IMR-90 (cell line): ENCODE measurements at regions not wholly inside any gene's neighbourhood (a gene's known extent, or its start where the extent isn't known, plus 50 kb on each side); places are given as distances from the start of the nearest gene placed in this dataset.

Experiments
- ATAC-seq: fragments of 200-7000 bp; cut with Tn5 transposase; 2 replicates; pipeline ENCODE4 v1.9.1; 2020; ENCODE audit warnings: low read depth, mild to moderate bottlenecking, moderate library complexity
- BruUV-seq: library from RNA; stranded (reverse); fragments of 400-500 nt; replicated peaks from 2 replicates; lab custom pipeline; 2021; lab: Mats Ljungman, UMichigan
- CTCF ChIA-PET: fragments of 300-600 bp; formaldehyde crosslinking; extraction: SDS; loops from one replicate; lab custom pipeline; 2021; ENCODE audit warnings: antibody characterized with exemption; lab: Yijun Ruan, JAX
- POLR2A ChIA-PET: fragments of 300-600 bp; sonication (Branson Sonifier 250); formaldehyde crosslinking; loops from one replicate; lab custom pipeline; 2022; ENCODE audit warnings: antibody characterized with exemption; ENCODE audit not compliant: unreplicated experiment; lab: Charles Lee
- DNase-seq: peaks from one replicate; pipeline ENCODE4 v3.0.0; 2013
- H2AFZ ChIP-seq: replicated peaks from 2 replicates; pipeline ENCODE3; 2013; ENCODE audit warnings: low read length, mild to moderate bottlenecking; ENCODE audit not compliant: poor library complexity
- H2AK5ac ChIP-seq: 2 replicates; pipeline ENCODE4 v1.6.1; 2013; ENCODE audit warnings: low read depth, low read length, inconsistent platforms
- H2AK9ac ChIP-seq: replicated peaks from 2 replicates; pipeline ENCODE3; 2013; ENCODE audit warnings: mild to moderate bottlenecking, low read depth, low read length, moderate library complexity; ENCODE audit not compliant: poor library complexity
- H2BK120ac ChIP-seq: 2 replicates; pipeline ENCODE4 v1.6.1; 2013; ENCODE audit warnings: low read depth, low read length, inconsistent platforms
- H2BK15ac ChIP-seq: 3 replicates; pipeline ENCODE4 v1.6.1; 2013; ENCODE audit warnings: low read depth, low read length, inconsistent platforms
- H2BK20ac ChIP-seq: 2 replicates; pipeline ENCODE4 v1.6.1; 2013; ENCODE audit warnings: low read depth, mild to moderate bottlenecking, inconsistent platforms, low read length, moderate library complexity
- H2BK5ac ChIP-seq: 2 replicates; pipeline ENCODE4 v1.6.1; 2013; ENCODE audit warnings: mild to moderate bottlenecking, low read depth, low read length, inconsistent platforms; ENCODE audit not compliant: poor library complexity, severe bottlenecking
- H3K14ac ChIP-seq: replicated peaks from 2 replicates; pipeline ENCODE4 v1.6.1; 2013; ENCODE audit warnings: low read depth, low read length, inconsistent platforms
- H3K18ac ChIP-seq: 2 replicates; pipeline ENCODE4 v1.6.1; 2013; ENCODE audit warnings: low read depth, low read length, control low read depth
- H3K23ac ChIP-seq: 2 replicates; pipeline ENCODE4 v1.6.1; 2013; ENCODE audit warnings: low read depth, low read length, inconsistent platforms
- H3K27ac ChIP-seq: 2 replicates; pipeline ENCODE4 v1.5.1; 2013; ENCODE audit warnings: mild to moderate bottlenecking, control low read depth, low read length; ENCODE audit not compliant: insufficient read depth
- H3K27me3 ChIP-seq: 2 replicates; pipeline ENCODE4 v1.6.1; 2013; ENCODE audit warnings: low read length; ENCODE audit not compliant: control insufficient read depth, insufficient read depth
- H3K36me3 ChIP-seq: 2 replicates; pipeline ENCODE4 v1.6.1; 2013; ENCODE audit warnings: low read length, mixed read lengths; ENCODE audit not compliant: control insufficient read depth, insufficient read depth
- H3K4ac ChIP-seq: 2 replicates; pipeline ENCODE4 v1.6.1; 2013; ENCODE audit warnings: low read depth, low read length, inconsistent platforms
- H3K4me1 ChIP-seq: 2 replicates; pipeline ENCODE4 v1.6.1; 2013; ENCODE audit warnings: low read length, mixed read lengths; ENCODE audit not compliant: control insufficient read depth, insufficient read depth
- H3K4me2 ChIP-seq: 2 replicates; pipeline ENCODE4 v1.6.1; 2013; ENCODE audit warnings: low read depth, mild to moderate bottlenecking, control low read depth, low read length, moderate library complexity
- H3K4me3 ChIP-seq: 2 replicates; pipeline ENCODE4 v1.5.1; 2013; ENCODE audit warnings: low read depth, mild to moderate bottlenecking, control low read depth, low read length, moderate library complexity; ENCODE audit not compliant: insufficient read depth
- H3K56ac ChIP-seq: 2 replicates; pipeline ENCODE4 v1.6.1; 2013; ENCODE audit warnings: low read length, inconsistent platforms; ENCODE audit not compliant: insufficient read depth; ENCODE audit errors: extremely low read depth
- H3K79me1 ChIP-seq, 2 experiments: 2 replicates each; pipeline ENCODE4 v1.6.1; 2013; ENCODE audit warnings: low read length in 2 of 2, inconsistent platforms in 1 of 2, low read depth in 1 of 2
- H3K9ac ChIP-seq: 2 replicates; pipeline ENCODE4 v1.6.1; 2013; ENCODE audit warnings: low read depth, low read length, control low read depth
- H3K9me1 ChIP-seq: 2 replicates; pipeline ENCODE4 v1.6.1; 2013; ENCODE audit warnings: low read length, inconsistent platforms; ENCODE audit not compliant: insufficient read depth
- H3K9me3 ChIP-seq: 2 replicates; pipeline ENCODE4 v1.6.1; 2013; ENCODE audit warnings: low read length; ENCODE audit not compliant: control insufficient read depth, insufficient read depth
- H4K20me1 ChIP-seq: 2 replicates; pipeline ENCODE4 v1.6.1; 2013; ENCODE audit warnings: low read length, inconsistent platforms; ENCODE audit not compliant: insufficient read depth
- H4K5ac ChIP-seq: 2 replicates; pipeline ENCODE4 v1.6.1; 2013; ENCODE audit warnings: mild to moderate bottlenecking, low read depth, low read length, control low read depth
- H4K8ac ChIP-seq, 2 experiments: 2 replicates each; pipeline ENCODE4 v1.6.1; 2013; ENCODE audit warnings: low read depth in 2 of 2, low read length in 2 of 2, control low read depth in 1 of 2, inconsistent platforms in 1 of 2
- H4K91ac ChIP-seq: 2 replicates; pipeline ENCODE4 v1.6.1; 2013; ENCODE audit warnings: low read depth, low read length, inconsistent platforms; ENCODE audit not compliant: insufficient read depth
- BHLHE40 ChIP-seq: fragments of 150-350 bp; IDR thresholded peaks from 2 replicates; pipeline ENCODE4 v1.6.1; 2016; ENCODE audit warnings: mild to moderate bottlenecking, low read depth, low read length
- CHD1 ChIP-seq: IDR thresholded peaks from 2 replicates; pipeline ENCODE4 v1.6.1; 2012; ENCODE audit warnings: low read depth, low read length, improper control_type of control experiment
- FOS ChIP-seq: fragments of 150-350 bp; IDR thresholded peaks from 2 replicates; pipeline ENCODE4 v1.6.1; 2016; ENCODE audit warnings: low read depth, low read length
- MAFK ChIP-seq: IDR thresholded peaks from 2 replicates; pipeline ENCODE4 v1.6.1; 2012; ENCODE audit warnings: low read depth, low read length, improper control_type of control experiment
- MAZ ChIP-seq: IDR thresholded peaks from 2 replicates; pipeline ENCODE4 v1.6.1; 2012; ENCODE audit warnings: low read depth, mild to moderate bottlenecking, low read length, improper control_type of control experiment, moderate library complexity, borderline replicate concordance
- MXI1 ChIP-seq: IDR thresholded peaks from 2 replicates; pipeline ENCODE4 v1.6.1; 2012; ENCODE audit warnings: low read depth, mild to moderate bottlenecking, low read length, moderate library complexity, borderline replicate concordance
- NFE2L2 ChIP-seq: fragments of 150-350 bp; IDR thresholded peaks from 2 replicates; pipeline ENCODE4 v1.6.1; 2016; ENCODE audit warnings: low read depth, mild to moderate bottlenecking, low read length
- POLR2A ChIP-seq: IDR thresholded peaks from 2 replicates; pipeline ENCODE4 v1.6.1; 2012; ENCODE audit warnings: mild to moderate bottlenecking, low read depth, low read length
- RAD21 ChIP-seq: IDR thresholded peaks from 2 replicates; pipeline ENCODE4 v1.6.1; 2012; ENCODE audit warnings: low read length, improper control_type of control experiment
- RCOR1 ChIP-seq: IDR thresholded peaks from 2 replicates; pipeline ENCODE4 v1.6.1; 2012; ENCODE audit warnings: mild to moderate bottlenecking, low read length, improper control_type of control experiment; ENCODE audit not compliant: insufficient replicate concordance
- RFX5 ChIP-seq: IDR thresholded peaks from 2 replicates; pipeline ENCODE4 v1.8.0; 2012; ENCODE audit warnings: low read depth, mild to moderate bottlenecking, low read length, moderate library complexity
- SMC3 ChIP-seq: fragments of 150-350 bp; IDR thresholded peaks from 2 replicates; pipeline ENCODE4 v1.6.1; 2016; ENCODE audit warnings: low read depth, mild to moderate bottlenecking, antibody characterized with exemption, low read length, moderate library complexity
- WGBS, 2 experiments: methylation state at CpG; one replicate each; pipeline versions ENCODE4 v1.1.5 to v1.1.7; 2013; ENCODE audit warnings: missing lambda C conversion rate in 2 of 2; ENCODE audit not compliant: insufficient read length in 1 of 2; ENCODE audit errors: extremely low coverage in 2 of 2; 5-methylcytosine and 5-hydroxymethylcytosine counted together
- dilution Hi-C: fragments of 300-500 bp; cut with HindIII; formaldehyde crosslinking; loops from one replicate; pipeline ENCODE4 v1.14.3; 2018; ENCODE audit warnings: low sequenced_read_pairs; ENCODE audit not compliant: unreplicated experiment
- in situ Hi-C: fragments of 300-500 bp; cut with MboI; formaldehyde crosslinking; loops from 3 replicates; pipeline ENCODE4 v1.14.3; 2019; ENCODE audit warnings: low sequenced_read_pairs, inconsistent platforms, mixed read lengths
- intact Hi-C: fragments of 100-400 bp; cut with micrococcal nuclease; formaldehyde crosslinking; loops from 2 replicates; pipeline ENCODE4 v1.10.0; 2022
- TF ChIP-seq, protein P1 (sequence below): fragments of 150-350 bp; IDR thresholded peaks from 2 replicates; pipeline ENCODE4 v1.6.1; 2016; ENCODE audit warnings: low read depth, mild to moderate bottlenecking, low read length, moderate library complexity, borderline replicate concordance
- TF ChIP-seq, protein P2 (sequence below): fragments of 150-350 bp; IDR thresholded peaks from 2 replicates; pipeline ENCODE4 v1.6.1; 2017; ENCODE audit warnings: mild to moderate bottlenecking, antibody characterized with exemption, low read length, low read depth
- TF ChIP-seq, protein P3 (sequence below): conservative IDR thresholded peaks from 2 replicates; pipeline ENCODE4 v1.5.1; 2012; ENCODE audit warnings: mild to moderate bottlenecking, low read depth, low read length, improper control_type of control experiment

DNA sequence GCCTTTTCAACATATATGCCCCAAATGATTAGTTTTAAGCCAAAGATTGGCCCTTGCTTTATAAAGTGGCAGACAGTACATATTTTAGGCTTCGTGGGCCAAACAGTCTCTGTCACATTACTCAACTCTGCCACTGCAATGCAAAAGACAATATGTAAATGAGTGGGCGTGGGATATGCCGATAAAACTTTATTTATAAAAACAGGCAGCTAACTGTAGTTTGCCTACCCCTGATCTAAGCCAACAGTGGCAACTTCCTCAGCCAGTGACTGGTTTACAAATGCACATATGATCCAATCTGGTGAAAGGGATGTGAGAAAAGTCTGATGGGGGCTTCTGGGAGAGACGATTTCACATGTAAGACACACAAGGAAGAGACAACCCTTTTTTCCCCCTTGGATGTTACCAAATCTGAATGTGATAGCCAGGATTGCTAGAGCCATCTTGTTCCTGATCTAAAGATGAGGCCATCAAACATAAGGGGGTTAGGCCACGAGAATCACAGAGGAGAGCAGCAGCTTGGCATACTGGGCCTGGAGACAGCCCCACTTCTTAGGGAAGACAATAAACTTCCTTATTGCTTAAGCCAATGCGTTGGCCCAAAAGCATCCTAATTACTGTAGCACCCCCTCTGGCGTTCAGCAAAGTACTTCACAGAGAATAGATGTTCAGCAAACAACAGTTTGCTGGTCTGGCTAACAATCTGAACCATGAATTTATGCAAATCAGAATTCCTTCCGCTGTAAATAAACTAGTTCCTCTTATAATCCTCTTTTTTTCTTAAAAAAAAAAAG, 75.2 kb upstream of the TMCC3 start:
- Histone ChIP-seq H2BK5ac (no peak overlapping the region), H3K4me1 (no peaks in the 10 kb centered on the region), H2AK9ac (no peak overlapping the region), H3K27me3 (peaks cover 11% of the 10 kb centered on the region), H2AFZ (no peak overlapping the region), H3K18ac (no peak overlapping the region), H4K91ac (no peak overlapping the region), H3K9me3 (no peaks in the 10 kb centered on the region), H3K23ac (no peak overlapping the region), H2BK120ac (no peak overlapping the region), H3K9me1 (no peaks in the 10 kb centered on the region), H2BK20ac (no peak overlapping the region), H3K27ac (no peak overlapping the region), H3K4me3 (no peak overlapping the region), H4K8ac (no peak overlapping the region), H4K5ac (no peak overlapping the region), H4K20me1 (no peaks in the 10 kb centered on the region), H3K9ac (no peak overlapping the region), H2BK15ac (no peak overlapping the region), H3K14ac (no peak overlapping the region), H3K36me3 (no peaks in the 10 kb centered on the region), H2AK5ac (no peak overlapping the region), H3K4me2 (no peak overlapping the region), H3K79me1 (no peaks in the 10 kb centered on the region), H3K4ac (no peak overlapping the region), H3K56ac (no peak overlapping the region)
- CTCF ChIA-PET = interaction anchor here (0.5 kb wide), 1 partner anchor 132 kb away, joined by 7 read pairs; no protein-coding TSS in a partner anchor
- WGBS, 2 experiments = no CpG with 5 or more reads among the region's 8 CpGs
- BruUV-seq = no TSS peak
- dilution Hi-C loops = no loop called here
- in situ Hi-C loops = no loop called here
- no peak for ATAC-seq
- DNase-seq = peak; percentile 26
- intact Hi-C loops = no loop called here
- POLR2A ChIA-PET = no interaction called here
- TF ChIP-seq MXI1 (no peak), BHLHE40 (no peak), POLR2A (no peak), RCOR1 (no peak), MAZ (no peak), RFX5 (no peak), NFE2L2 (no peak), SMC3 (peak; percentile 37; the same call in 1 of the 2 replicates), FOS (no peak), MAFK (no peak), RAD21 (0 out of 2 replicates have a peak, but pooled peaks have one; percentile 14), CHD1 (no peak)
- TF ChIP-seq, protein P1, sequence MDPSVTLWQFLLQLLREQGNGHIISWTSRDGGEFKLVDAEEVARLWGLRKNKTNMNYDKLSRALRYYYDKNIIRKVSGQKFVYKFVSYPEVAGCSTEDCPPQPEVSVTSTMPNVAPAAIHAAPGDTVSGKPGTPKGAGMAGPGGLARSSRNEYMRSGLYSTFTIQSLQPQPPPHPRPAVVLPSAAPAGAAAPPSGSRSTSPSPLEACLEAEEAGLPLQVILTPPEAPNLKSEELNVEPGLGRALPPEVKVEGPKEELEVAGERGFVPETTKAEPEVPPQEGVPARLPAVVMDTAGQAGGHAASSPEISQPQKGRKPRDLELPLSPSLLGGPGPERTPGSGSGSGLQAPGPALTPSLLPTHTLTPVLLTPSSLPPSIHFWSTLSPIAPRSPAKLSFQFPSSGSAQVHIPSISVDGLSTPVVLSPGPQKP = no peak
- TF ChIP-seq, protein P2, sequence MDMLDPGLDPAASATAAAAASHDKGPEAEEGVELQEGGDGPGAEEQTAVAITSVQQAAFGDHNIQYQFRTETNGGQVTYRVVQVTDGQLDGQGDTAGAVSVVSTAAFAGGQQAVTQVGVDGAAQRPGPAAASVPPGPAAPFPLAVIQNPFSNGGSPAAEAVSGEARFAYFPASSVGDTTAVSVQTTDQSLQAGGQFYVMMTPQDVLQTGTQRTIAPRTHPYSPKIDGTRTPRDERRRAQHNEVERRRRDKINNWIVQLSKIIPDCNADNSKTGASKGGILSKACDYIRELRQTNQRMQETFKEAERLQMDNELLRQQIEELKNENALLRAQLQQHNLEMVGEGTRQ = no peak
- TF ChIP-seq, protein P3, sequence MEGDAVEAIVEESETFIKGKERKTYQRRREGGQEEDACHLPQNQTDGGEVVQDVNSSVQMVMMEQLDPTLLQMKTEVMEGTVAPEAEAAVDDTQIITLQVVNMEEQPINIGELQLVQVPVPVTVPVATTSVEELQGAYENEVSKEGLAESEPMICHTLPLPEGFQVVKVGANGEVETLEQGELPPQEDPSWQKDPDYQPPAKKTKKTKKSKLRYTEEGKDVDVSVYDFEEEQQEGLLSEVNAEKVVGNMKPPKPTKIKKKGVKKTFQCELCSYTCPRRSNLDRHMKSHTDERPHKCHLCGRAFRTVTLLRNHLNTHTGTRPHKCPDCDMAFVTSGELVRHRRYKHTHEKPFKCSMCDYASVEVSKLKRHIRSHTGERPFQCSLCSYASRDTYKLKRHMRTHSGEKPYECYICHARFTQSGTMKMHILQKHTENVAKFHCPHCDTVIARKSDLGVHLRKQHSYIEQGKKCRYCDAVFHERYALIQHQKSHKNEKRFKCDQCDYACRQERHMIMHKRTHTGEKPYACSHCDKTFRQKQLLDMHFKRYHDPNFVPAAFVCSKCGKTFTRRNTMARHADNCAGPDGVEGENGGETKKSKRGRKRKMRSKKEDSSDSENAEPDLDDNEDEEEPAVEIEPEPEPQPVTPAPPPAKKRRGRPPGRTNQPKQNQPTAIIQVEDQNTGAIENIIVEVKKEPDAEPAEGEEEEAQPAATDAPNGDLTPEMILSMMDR = peak; percentile 22; the same call in 1 of the 2 replicates
